ENCODE measurements at regions not wholly inside any gene's neighbourhood (a gene's known extent, or its start where the extent isn't known, plus 50 kb on each side); places are given as distances from the start of the nearest gene placed in this dataset.

- TF ChIP-seq CTCF (conservative IDR thresholded peaks at IDR 0.05; ENCODE audit: low read length) (no peak), EZH2phosphoT487 (IDR thresholded peaks at IDR 0.05; ENCODE audit: borderline replicate concordance, low read depth, low read length) (no peak)
These were observed 54.4 kb upstream of the STXBP5 start for GRCh38 chr6:147149826-147150225.
